ENCODE measurements at regions not wholly inside any gene's neighbourhood (a gene's known extent, or its start where the extent isn't known, plus 50 kb on each side); places are given as distances from the start of the nearest gene placed in this dataset.

- no peaks in the 10 kb centered on the region for H3K9me3 ChIP-seq
- H3K4me3 ChIP-seq (ENCODE audit: low read depth in 2 of 2, low read length in 1 of 2), result no peak overlapping the region
- TF ChIP-seq ELF1 (IDR thresholded peaks at IDR 0.05) (no peak), RAD21 (IDR thresholded peaks at IDR 0.05; ENCODE audit: low read length) (no peak), JUND (IDR thresholded peaks at IDR 0.05) (no peak), NRF1 (IDR thresholded peaks at IDR 0.05; ENCODE audit: low read depth, low read length) (no peak), USF2 (IDR thresholded peaks at IDR 0.05; ENCODE audit: borderline replicate concordance, low read depth, low read length) (no peak), EP300 (IDR thresholded peaks at IDR 0.05; ENCODE audit: borderline replicate concordance in 1 of 2, low read depth in 1 of 2, low read length in 1 of 2) (no peak), YY1 (IDR thresholded peaks at IDR 0.05; ENCODE audit: low read depth) (no peak), FOXM1 (IDR thresholded peaks at IDR 0.05; ENCODE audit: low read depth) (no peak), NFIC (IDR thresholded peaks at IDR 0.05; ENCODE audit: borderline replicate concordance) (no peak), FOXJ3 (CRISPR knock-in tag; IDR thresholded peaks at IDR 0.05) (no peak), SIN3A (IDR thresholded peaks at IDR 0.05; ENCODE audit: borderline replicate concordance, low read depth, low read length) (no peak), MXI1 (IDR thresholded peaks at IDR 0.05; ENCODE audit: low read depth, low read length) (no peak), TAF1 (IDR thresholded peaks at IDR 0.05; ENCODE audit: borderline replicate concordance, low read depth, low read length) (no peak), CHD2 (IDR thresholded peaks at IDR 0.05; ENCODE audit: low read length, partially characterized antibody) (no peak), EZH2phosphoT487 (IDR thresholded peaks at IDR 0.05; ENCODE audit: borderline replicate concordance, low read depth) (no peak), CTCF (IDR thresholded peaks at IDR 0.05) (no peak), TEAD4 (IDR thresholded peaks at IDR 0.05; ENCODE audit: borderline replicate concordance, insufficient read depth) (no peak), GATA2 (CRISPR knock-in tag; IDR thresholded peaks at IDR 0.05) (no peak)
- TF ChIP-seq, protein P1, sequence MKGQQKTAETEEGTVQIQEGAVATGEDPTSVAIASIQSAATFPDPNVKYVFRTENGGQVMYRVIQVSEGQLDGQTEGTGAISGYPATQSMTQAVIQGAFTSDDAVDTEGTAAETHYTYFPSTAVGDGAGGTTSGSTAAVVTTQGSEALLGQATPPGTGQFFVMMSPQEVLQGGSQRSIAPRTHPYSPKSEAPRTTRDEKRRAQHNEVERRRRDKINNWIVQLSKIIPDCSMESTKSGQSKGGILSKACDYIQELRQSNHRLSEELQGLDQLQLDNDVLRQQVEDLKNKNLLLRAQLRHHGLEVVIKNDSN (IDR thresholded peaks at IDR 0.05; ENCODE audit: borderline replicate concordance, low read depth), result no peak
- POLR2A ChIA-PET, result no interaction called here
- WGBS (ENCODE audit: low lambda C conversion rate), result 59% methylated on average over 2 of the region's 2 CpGs
- peaks cover 0 to 10% of the 10 kb centered on the region in 2 experiments; a peak in 2 of 4 replicates for H3K4me1 ChIP-seq (ENCODE audit: control insufficient read depth in 1 of 2, insufficient read depth in 2 of 2, low read depth in 1 of 2, low read length in 1 of 2)
- H3K27ac ChIP-seq (ENCODE audit: low read depth in 2 of 2, low read length in 1 of 2), result no peak overlapping the region
- CTCF ChIA-PET, result no interaction called here
- H3K36me3 ChIP-seq (replicated peaks in 1 of 2; ENCODE audit: control insufficient read depth in 1 of 2, insufficient read depth in 2 of 2, low read length in 1 of 2), result no peaks in the 10 kb centered on the region
- peaks cover 13% of the 10 kb centered on the region for H3F3A ChIP-seq (replicated peaks; ENCODE audit: insufficient read depth)
- H2AFZ ChIP-seq (ENCODE audit: low read depth), result no peak overlapping the region
- no peaks in the 10 kb centered on the region for H4K20me1 ChIP-seq (ENCODE audit: insufficient read depth)
- H3K4me2 ChIP-seq, result no peak overlapping the region
- H3K9me2 ChIP-seq, result no peaks in the 10 kb centered on the region
- no peaks in the 10 kb centered on the region for H3K79me2 ChIP-seq (ENCODE audit: insufficient read depth)
- H3K27me3 ChIP-seq (ENCODE audit: insufficient read depth), result no peaks in the 10 kb centered on the region
- DNase-seq, result no peak
- H3K9ac ChIP-seq, result no peak overlapping the region
Observed at GRCh38 chr3:159938714-159939113, 49.9 kb upstream of the IL12A start.

Small RNA genes in the stretch of these regions (small RNA-seq; reads per million reads assigned to genes)
- 0 to 2.3 (median 0.43) reads per million in 7 experiments for gene MIR3919
- gene RNU2-31P, result 0 to 2.1 (median 0) reads per million in 7 experiments
